Endothelial cell of umbilical vein (primary cell): ENCODE measurements at regions not wholly inside any gene's neighbourhood (a gene's known extent, or its start where the extent isn't known, plus 50 kb on each side); places are given as distances from the start of the nearest gene placed in this dataset.

ENCODE experiments used
- BruUV-seq: library from RNA; stranded (reverse); fragments of 400-500 nt; replicated peaks from 2 replicates; lab custom pipeline; 2021; lab: Mats Ljungman, UMichigan
- CTCF ChIA-PET: fragments of 300-600, 350-600 bp; sonication (Branson Sonifier 250); formaldehyde crosslinking; loops from one replicate; lab custom pipeline; 2021; ENCODE audit warnings: antibody characterized with exemption, inconsistent platforms; lab: Charles Lee
- POLR2A ChIA-PET: fragments of 300-600, 350-600 bp; sonication (Branson Sonifier 250); formaldehyde crosslinking; loops from one replicate; lab custom pipeline; 2021; ENCODE audit warnings: antibody characterized with exemption, inconsistent platforms; lab: Charles Lee
- DNase-seq: peaks from one replicate; pipeline ENCODE4 v3.0.0-alpha.2; 2011; ENCODE audit warnings: low read depth, low spot score
- FAIRE-seq: peaks from 2 replicates; lab custom pipeline; 2011; peaks lifted over from hg19 to GRCh38; lab: Jason Lieb, UNC
- H2AFZ ChIP-seq: 2 replicates; pipeline ENCODE4 v1.6.0; 2012; ENCODE audit warnings: low read depth, low read length, control low read depth, inconsistent platforms
- H3K27ac ChIP-seq: 2 replicates; pipeline ENCODE4 v1.5.1; 2011; ENCODE audit warnings: low read depth, mild to moderate bottlenecking, control low read depth, low read length, moderate library complexity; ENCODE audit not compliant: insufficient read depth
- H3K27me3 ChIP-seq, 2 experiments: 2 replicates each; pipeline versions ENCODE4 v1.6.0 to v1.6.1; 2011; ENCODE audit warnings: low read length in 2 of 2, mixed read lengths in 1 of 2; ENCODE audit not compliant: control insufficient read depth in 2 of 2, insufficient read depth in 2 of 2
- H3K36me3 ChIP-seq, 2 experiments: 2 replicates in 1 of 2; 3 replicates in 1 of 2; pipeline ENCODE4 v1.5.1; 2011; ENCODE audit warnings: low read length in 2 of 2, mild to moderate bottlenecking in 1 of 2, moderate library complexity in 1 of 2; ENCODE audit not compliant: control insufficient read depth in 2 of 2, insufficient read depth in 2 of 2; ENCODE audit errors: extremely low read depth in 1 of 2
- H3K4me1 ChIP-seq: 3 replicates; pipeline ENCODE4 v1.5.1; 2011; ENCODE audit warnings: mild to moderate bottlenecking, low read length; ENCODE audit not compliant: control insufficient read depth, insufficient read depth; ENCODE audit errors: extremely low read depth
- H3K4me2 ChIP-seq: 2 replicates; pipeline ENCODE4 v1.6.1; 2011; ENCODE audit warnings: low read length, control low read depth, mixed read lengths; ENCODE audit not compliant: insufficient read depth
- H3K4me3 ChIP-seq, 3 experiments: fragments of 200-600 bp in 1 of 3; sonication (generic), shearing (Covaris generic) in 1 of 3; replicated peaks in 1 of 3; 2 replicates each; pipeline ENCODE4 v1.5.1; 2011 to 2016; ENCODE audit warnings: control low read depth in 3 of 3, low read length in 3 of 3, mild to moderate bottlenecking in 2 of 3, inconsistent platforms in 1 of 3, low read depth in 1 of 3, moderate library complexity in 1 of 3; ENCODE audit not compliant: insufficient read depth in 1 of 3
- H3K79me2 ChIP-seq: 2 replicates; pipeline ENCODE4 v1.6.0; 2012; ENCODE audit warnings: low read length, inconsistent platforms; ENCODE audit not compliant: control insufficient read depth, insufficient read depth
- H3K9ac ChIP-seq: replicated peaks from 2 replicates; pipeline ENCODE3; 2011; ENCODE audit warnings: low read length, control low read depth; ENCODE audit not compliant: insufficient read depth; ENCODE audit errors: extremely low read depth
- H3K9me1 ChIP-seq: replicated peaks from 3 replicates; pipeline ENCODE4 v1.6.0; 2011; ENCODE audit warnings: mild to moderate bottlenecking, low read length; ENCODE audit not compliant: control insufficient read depth, insufficient read depth; ENCODE audit errors: extremely low read depth
- H3K9me3 ChIP-seq: replicated peaks from 2 replicates; pipeline ENCODE4 v1.5.1; 2012; ENCODE audit warnings: low read length, inconsistent platforms; ENCODE audit not compliant: control insufficient read depth, insufficient read depth
- H4K20me1 ChIP-seq: replicated peaks from 2 replicates; pipeline ENCODE3; 2011; ENCODE audit warnings: mild to moderate bottlenecking, low read length; ENCODE audit not compliant: control insufficient read depth, insufficient read depth; ENCODE audit errors: extremely low read depth
- EZH2 ChIP-seq: IDR thresholded peaks from 2 replicates; pipeline ENCODE4 v1.6.1; 2012; ENCODE audit warnings: borderline replicate concordance, low read depth, mild to moderate bottlenecking, moderate library complexity, low read length, inconsistent platforms; ENCODE audit not compliant: severe bottlenecking
- FOS ChIP-seq: IDR thresholded peaks from 2 replicates; pipeline ENCODE4 v1.6.1; 2011; ENCODE audit warnings: mild to moderate bottlenecking, low read length, moderate library complexity, borderline replicate concordance; ENCODE audit not compliant: insufficient read depth
- GATA2 ChIP-seq: IDR thresholded peaks from 2 replicates; pipeline ENCODE4 v1.7.0; 2011; ENCODE audit warnings: low read depth, mild to moderate bottlenecking, moderate library complexity, mixed read lengths, low read length; ENCODE audit not compliant: insufficient read length, insufficient read depth
- JUN ChIP-seq: IDR thresholded peaks from 2 replicates; pipeline ENCODE4 v1.6.1; 2011; ENCODE audit warnings: borderline replicate concordance, low read depth; ENCODE audit not compliant: insufficient read length, insufficient read depth
- MYC ChIP-seq: IDR thresholded peaks from one replicate; pipeline ENCODE4 v1.6.1; 2011; ENCODE audit warnings: mild to moderate bottlenecking, low read depth, low read length
- POLR2A ChIP-seq: IDR thresholded peaks from 2 replicates; pipeline ENCODE4 v1.6.1; 2012; ENCODE audit warnings: low read depth, mild to moderate bottlenecking, control low read depth, low read length
- POLR2AphosphoS5 ChIP-seq: IDR thresholded peaks from 2 replicates; pipeline ENCODE4 v1.6.1; 2012; ENCODE audit warnings: low read depth, mild to moderate bottlenecking, control low read depth, low read length, moderate library complexity; ENCODE audit not compliant: insufficient read depth
- dilution Hi-C: fragments of 300-500 bp; cut with MboI; formaldehyde crosslinking; loops from one replicate; pipeline ENCODE4 v1.15.0; 2019; ENCODE audit warnings: low sequenced_read_pairs; ENCODE audit not compliant: extremely low pct_ligation_motif_present
- intact Hi-C: fragments of 100-400 bp; cut with micrococcal nuclease; formaldehyde crosslinking; loops from one replicate; pipeline ENCODE4 v1.10.0; 2022
- TF ChIP-seq, protein P1 (sequence below): IDR thresholded peaks from 2 replicates; pipeline ENCODE4 v1.6.1; 2011; ENCODE audit not compliant: insufficient read depth, insufficient read length
- TF ChIP-seq, protein P2 (sequence below), 2 donors: IDR thresholded peaks; 1 replicate in 1 of 2; 2 replicates in 1 of 2; pipeline ENCODE4 v1.5.1; 2011; ENCODE audit warnings: low read length in 2 of 2, mild to moderate bottlenecking in 2 of 2, moderate library complexity in 2 of 2, control low read depth in 1 of 2, inconsistent platforms in 1 of 2, low read depth in 1 of 2; ENCODE audit not compliant: insufficient read depth in 1 of 2; ENCODE audit errors: extremely low read depth in 1 of 2

DNA sequence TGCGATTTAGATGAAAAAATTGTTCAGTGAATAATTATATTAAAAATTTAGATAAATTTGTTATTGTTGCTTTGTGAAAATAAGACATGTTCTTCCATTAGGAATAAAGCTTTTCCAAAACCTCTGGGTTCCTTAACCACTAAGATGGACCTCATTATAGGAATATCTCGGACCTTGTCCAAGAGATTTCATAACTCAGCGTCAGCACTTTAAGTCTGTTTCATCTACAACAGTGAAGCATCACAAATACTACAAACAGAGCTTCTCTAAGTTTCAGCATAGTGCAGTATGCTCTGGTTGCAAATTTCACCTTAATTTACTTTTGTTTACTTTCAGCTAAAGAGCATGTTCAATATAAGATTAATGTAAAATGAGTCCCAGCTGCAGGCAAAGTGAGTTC is 150.3 kb downstream of the UBE2E3 start:
- Histone ChIP-seq H3K9me3 (no peaks in the 10 kb centered on the region), H3K9ac (no peak overlapping the region), H3K4me1 (no peaks in the 10 kb centered on the region), H4K20me1 (no peaks in the 10 kb centered on the region), H2AFZ (no peak overlapping the region), H3K27me3 (no peaks in the 10 kb centered on the region), H3K79me2 (no peaks in the 10 kb centered on the region), H3K4me3 (no peak overlapping the region), H3K4me2 (no peak overlapping the region), H3K27ac (no peak overlapping the region), H3K9me1 (no peaks in the 10 kb centered on the region), H3K36me3 (no peaks in the 10 kb centered on the region)
- no peak for FAIRE-seq
- ChIA-PET POLR2A (no interaction called here), CTCF (interaction anchor here (1.2 to 1.6 kb wide), 3 partner anchors 16 to 585 kb away, joined by 3 to 4 read pairs (median 4); no protein-coding TSS in a partner anchor)
- intact Hi-C loops (no loop called here), dilution Hi-C loops (no loop called here)
- no peak for TF ChIP-seq POLR2A
- no peak for TF ChIP-seq JUN
- BruUV-seq = no TSS peak
- DNase-seq = no peak

DNA sequence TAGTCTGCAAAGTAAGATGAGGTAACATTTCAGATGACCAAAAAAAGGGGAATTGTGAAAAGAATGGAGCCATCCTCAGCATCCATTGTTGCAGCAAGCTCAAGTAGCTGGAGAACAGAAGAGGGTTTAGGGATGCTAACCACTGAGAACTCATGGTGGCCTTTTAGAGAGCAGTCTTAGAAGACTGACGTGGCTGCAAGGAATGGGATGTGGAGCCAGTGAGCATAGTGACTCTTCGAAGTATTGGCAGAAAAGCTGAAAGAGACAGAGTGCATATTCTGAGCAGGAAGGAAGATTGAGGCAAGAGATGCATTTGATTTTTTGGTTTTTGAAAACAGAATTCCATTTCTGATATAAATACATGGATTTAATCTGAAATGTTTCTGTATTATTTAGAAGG is 151.2 kb downstream of the UBE2E3 start:
- intact Hi-C loops (no loop called here), dilution Hi-C loops (no loop called here)
- no peaks in the 10 kb centered on the region for H3K4me1 ChIP-seq
- TF ChIP-seq, protein P1, sequence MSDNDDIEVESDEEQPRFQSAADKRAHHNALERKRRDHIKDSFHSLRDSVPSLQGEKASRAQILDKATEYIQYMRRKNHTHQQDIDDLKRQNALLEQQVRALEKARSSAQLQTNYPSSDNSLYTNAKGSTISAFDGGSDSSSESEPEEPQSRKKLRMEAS = no peak
- TF ChIP-seq MYC = no peak
- TF ChIP-seq, protein P2, sequence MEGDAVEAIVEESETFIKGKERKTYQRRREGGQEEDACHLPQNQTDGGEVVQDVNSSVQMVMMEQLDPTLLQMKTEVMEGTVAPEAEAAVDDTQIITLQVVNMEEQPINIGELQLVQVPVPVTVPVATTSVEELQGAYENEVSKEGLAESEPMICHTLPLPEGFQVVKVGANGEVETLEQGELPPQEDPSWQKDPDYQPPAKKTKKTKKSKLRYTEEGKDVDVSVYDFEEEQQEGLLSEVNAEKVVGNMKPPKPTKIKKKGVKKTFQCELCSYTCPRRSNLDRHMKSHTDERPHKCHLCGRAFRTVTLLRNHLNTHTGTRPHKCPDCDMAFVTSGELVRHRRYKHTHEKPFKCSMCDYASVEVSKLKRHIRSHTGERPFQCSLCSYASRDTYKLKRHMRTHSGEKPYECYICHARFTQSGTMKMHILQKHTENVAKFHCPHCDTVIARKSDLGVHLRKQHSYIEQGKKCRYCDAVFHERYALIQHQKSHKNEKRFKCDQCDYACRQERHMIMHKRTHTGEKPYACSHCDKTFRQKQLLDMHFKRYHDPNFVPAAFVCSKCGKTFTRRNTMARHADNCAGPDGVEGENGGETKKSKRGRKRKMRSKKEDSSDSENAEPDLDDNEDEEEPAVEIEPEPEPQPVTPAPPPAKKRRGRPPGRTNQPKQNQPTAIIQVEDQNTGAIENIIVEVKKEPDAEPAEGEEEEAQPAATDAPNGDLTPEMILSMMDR (IDR thresholded peaks at IDR 0.05; ENCODE audit: extremely low read depth in 1 of 2, insufficient read depth in 1 of 2, low read depth in 1 of 2, low read length in 2 of 2) = no peak
- TF ChIP-seq GATA2 = no peak
- no peak for TF ChIP-seq JUN
- no peak for TF ChIP-seq EZH2
- TF ChIP-seq FOS = no peak
- no peak for TF ChIP-seq POLR2AphosphoS5
- ChIA-PET POLR2A (no interaction called here), CTCF (interaction anchor here (1.0 to 1.6 kb wide), 4 partner anchors 12 to 584 kb away, joined by 3 to 4 read pairs (median 4); no protein-coding TSS in a partner anchor)
- H3K27me3 ChIP-seq = no peaks in the 10 kb centered on the region
- H3K4me3 ChIP-seq = no peak overlapping the region
- no peaks in the 10 kb centered on the region for H3K79me2 ChIP-seq
- peak overlapping the region; percentile 41 for H2AFZ ChIP-seq
- no peak overlapping the region for H3K4me2 ChIP-seq
- H3K27ac ChIP-seq = no peak overlapping the region
- DNase-seq (no peak), FAIRE-seq (no peak)
- no peaks in the 10 kb centered on the region for H3K9me1 ChIP-seq
- H3K9ac ChIP-seq = no peak overlapping the region
- no peaks in the 10 kb centered on the region for H4K20me1 ChIP-seq
- no TSS peak for BruUV-seq
- no peaks in the 10 kb centered on the region for H3K9me3 ChIP-seq
- no peaks in the 10 kb centered on the region for H3K36me3 ChIP-seq
